ENCODE measurements at regions not wholly inside any gene's neighbourhood (a gene's known extent, or its start where the extent isn't known, plus 50 kb on each side); places are given as distances from the start of the nearest gene placed in this dataset.
"Not testable (repeated sequence)": the region's sequence is repeated elsewhere in the genome, so short reads cannot be mapped to it uniquely, and the experiment has no call there.

GRCh38 chr1:99553819-99554218 lies 92.1 kb upstream of the PALMD start:
- intact Hi-C loops (cut with DNase I); DNase-seq: not testable (repeated sequence)

GRCh38 chr1:99554727-99555126 lies 91.2 kb upstream of the PALMD start:
- no peak for DNase-seq
- intact Hi-C loops (cut with DNase I), result no loop called here

GRCh38 chr1:99557546-99558202 lies 88.2 kb upstream of the PALMD start:
- no peak for DNase-seq
- intact Hi-C loops (cut with DNase I), result no loop called here

GRCh38 chr1:99559166-99559565 lies 86.7 kb upstream of the PALMD start:
- intact Hi-C loops (cut with DNase I), result no loop called here
- DNase-seq, result no peak

- DNase-seq, result no peak
- intact Hi-C loops (cut with DNase I), result no loop called here
These were observed 85.5 kb upstream of the PALMD start for GRCh38 chr1:99560207-99561040.

- intact Hi-C loops (cut with DNase I), result no loop called here
- DNase-seq, result no peak
These were observed 84.0 kb upstream of the PALMD start for GRCh38 chr1:99561952-99562351.

- DNase-seq, result no peak
- intact Hi-C loops (cut with DNase I), result no loop called here
These were observed 80.2 kb upstream of the PALMD start for GRCh38 chr1:99565606-99566289.

- intact Hi-C loops (cut with DNase I), result no loop called here
These were observed 79.5 kb upstream of the PALMD start for GRCh38 chr1:99566290-99567021.

GRCh38 chr1:99570486-99571089 lies 75.3 kb upstream of the PALMD start:
- DNase-seq, result peak in 1 of 42 donors; percentile 9
- intact Hi-C loops (cut with DNase I), result no loop called here

More at GRCh38 chr1:99566290-99567021, 79.5 kb upstream of the PALMD start:
- no peak for DNase-seq

- no peak for DNase-seq
- intact Hi-C loops (cut with DNase I), result no loop called here
These were observed 74.7 kb upstream of the PALMD start for GRCh38 chr1:99571092-99571734.

- intact Hi-C loops (cut with DNase I), result no loop called here
- no peak for DNase-seq
These were observed 72.3 kb upstream of the PALMD start for GRCh38 chr1:99573431-99574217.

- intact Hi-C loops (cut with DNase I), result no loop called here
- no peak for DNase-seq
These were observed 68.6 kb upstream of the PALMD start for GRCh38 chr1:99577313-99577712.

- DNase-seq, result no peak
- intact Hi-C loops (cut with DNase I), result no loop called here
These were observed 66.2 kb upstream of the PALMD start for GRCh38 chr1:99579691-99580172.

GRCh38 chr1:99580451-99580850 lies 65.5 kb upstream of the PALMD start:
- intact Hi-C loops (cut with DNase I), result no loop called here

GRCh38 chr1:99587008-99587407 lies 58.9 kb upstream of the PALMD start:
- DNase-seq, result no peak
- intact Hi-C loops (cut with DNase I), result no loop called here

More at GRCh38 chr1:99580451-99580850, 65.5 kb upstream of the PALMD start:
- DNase-seq, result no peak

- no peak for DNase-seq
- intact Hi-C loops (cut with DNase I), result no loop called here
These were observed 56.7 kb upstream of the PALMD start for GRCh38 chr1:99589186-99589636.

- intact Hi-C loops (cut with DNase I), result no loop called here
- no peak for DNase-seq
These were observed 55.2 kb upstream of the PALMD start for GRCh38 chr1:99590578-99591209.

Measured in head of caudate nucleus (tissue), 42 donors.